Neural cell (in vitro differentiated cells): ENCODE measurements at regions not wholly inside any gene's neighbourhood (a gene's known extent, or its start where the extent isn't known, plus 50 kb on each side); places are given as distances from the start of the nearest gene placed in this dataset.

ENCODE experiments used
- H2AFZ ChIP-seq: fragments of 200-600, 300-800 bp; sonication (generic), shearing (Covaris generic); 2 replicates; pipeline ENCODE4 v1.6.0; 2014; ENCODE audit warnings: low read depth, mild to moderate bottlenecking, antibody characterized with exemption, low read length, moderate library complexity
- H3F3A ChIP-seq: fragments of 200-600 bp; shearing (Covaris generic); 2 replicates; pipeline ENCODE4 v1.6.1; 2016; ENCODE audit warnings: mild to moderate bottlenecking, moderate library complexity, mixed read lengths, antibody characterized with exemption, low read length; ENCODE audit not compliant: insufficient read depth, poor library complexity, severe bottlenecking
- H3K27ac ChIP-seq: fragments of 200-600, 300-800 bp; sonication (generic), shearing (Covaris generic); 2 replicates; pipeline ENCODE4 v1.5.1; 2014; ENCODE audit warnings: mild to moderate bottlenecking, low read length, moderate library complexity
- H3K27me3 ChIP-seq: fragments of 300-800, 200-600 bp; sonication (generic), shearing (Covaris generic); 2 replicates; pipeline ENCODE4 v1.6.0; 2014; ENCODE audit warnings: mild to moderate bottlenecking, low read depth, low read length, moderate library complexity; ENCODE audit not compliant: insufficient read depth
- H3K36me3 ChIP-seq: fragments of 300-800, 200-600 bp; sonication (generic), shearing (Covaris generic); 2 replicates; pipeline ENCODE4 v1.5.1; 2014; ENCODE audit warnings: mild to moderate bottlenecking, antibody characterized with exemption, low read length, moderate library complexity; ENCODE audit not compliant: insufficient read depth
- H3K4me2 ChIP-seq: fragments of 300-800, 200-600 bp; sonication (generic), shearing (Covaris generic); 2 replicates; pipeline ENCODE4 v1.6.0; 2014; ENCODE audit warnings: mild to moderate bottlenecking, low read length
- H3K4me3 ChIP-seq: fragments of 300-800, 200-600 bp; sonication (generic), shearing (Covaris generic); 2 replicates; pipeline ENCODE4 v1.5.1; 2014; ENCODE audit warnings: mild to moderate bottlenecking, low read length, moderate library complexity
- H3K79me2 ChIP-seq: fragments of 200-600 bp; shearing (Covaris generic); replicated peaks from 2 replicates; pipeline ENCODE4 v1.6.0; 2014; ENCODE audit warnings: mild to moderate bottlenecking, low read length, moderate library complexity; ENCODE audit not compliant: insufficient read depth
- H3K9ac ChIP-seq: fragments of 300-800, 200-600 bp; sonication (generic), shearing (Covaris generic); 2 replicates; pipeline ENCODE4 v1.6.1; 2016; ENCODE audit warnings: mild to moderate bottlenecking, low read length, mixed read lengths
- H3K9me2 ChIP-seq: fragments of 200-600 bp; shearing (Covaris generic); 2 replicates; pipeline ENCODE4 v1.6.1; 2016; ENCODE audit warnings: mild to moderate bottlenecking, low read length, mixed read lengths; ENCODE audit not compliant: insufficient read depth
- H3K9me3 ChIP-seq: fragments of 200-600, 300-800 bp; sonication (generic), shearing (Covaris generic); 2 replicates; pipeline ENCODE4 v1.6.1; 2016; ENCODE audit warnings: mild to moderate bottlenecking, mixed run types, low read length, moderate library complexity, mixed read lengths
- H4K20me1 ChIP-seq: fragments of 200-600 bp; shearing (Covaris generic); 2 replicates; pipeline ENCODE4 v1.6.1; 2016; ENCODE audit warnings: mild to moderate bottlenecking, mixed run types; ENCODE audit not compliant: insufficient read depth
- CTCF ChIP-seq: fragments of 450-650 bp; IDR thresholded peaks from 2 replicates; pipeline ENCODE4 v1.5.1; 2014; ENCODE audit warnings: antibody characterized with exemption, mild to moderate bottlenecking, moderate library complexity; ENCODE audit not compliant: poor library complexity, severe bottlenecking
- EP300 ChIP-seq: fragments of 450-650 bp; conservative IDR thresholded peaks from 2 replicates; pipeline ENCODE4 v1.6.1; 2014; ENCODE audit warnings: antibody characterized with exemption, mild to moderate bottlenecking, moderate library complexity; ENCODE audit not compliant: poor library complexity, severe bottlenecking
- EZH2 ChIP-seq: fragments of 200-600, 300-800 bp; shearing (Covaris generic), sonication (generic); IDR thresholded peaks from 2 replicates; pipeline ENCODE4 v1.6.1; 2014; ENCODE audit warnings: antibody characterized with exemption, low read length, borderline replicate concordance, mild to moderate bottlenecking; ENCODE audit not compliant: insufficient read depth, poor library complexity, severe bottlenecking
- MXI1 ChIP-seq: fragments of 450-650 bp; conservative IDR thresholded peaks from 2 replicates; pipeline ENCODE4 v1.6.1; 2014; ENCODE audit warnings: antibody characterized with exemption, mild to moderate bottlenecking; ENCODE audit not compliant: poor library complexity, severe bottlenecking
- POLR2AphosphoS5 ChIP-seq: IDR thresholded peaks from 2 replicates; pipeline ENCODE4 v1.6.1; 2012
- RAD21 ChIP-seq: fragments of 450-650 bp; conservative IDR thresholded peaks from 2 replicates; pipeline ENCODE4 v1.6.1; 2014; ENCODE audit warnings: antibody characterized with exemption, mild to moderate bottlenecking, moderate library complexity
- REST ChIP-seq: IDR thresholded peaks from 2 replicates; pipeline ENCODE4 v1.6.1; 2012; ENCODE audit warnings: borderline replicate concordance
- SMC3 ChIP-seq: fragments of 450-650 bp; conservative IDR thresholded peaks from 2 replicates; pipeline ENCODE4 v1.6.1; 2014; ENCODE audit warnings: antibody characterized with exemption, mild to moderate bottlenecking, moderate library complexity; ENCODE audit not compliant: poor library complexity
- TAF1 ChIP-seq: IDR thresholded peaks from 2 replicates; pipeline ENCODE4 v1.6.1; 2012; ENCODE audit warnings: low read depth

GRCh38 chr2:146295080-146295670 is 1549.7 kb upstream of the ACVR2A start:
- H3K9me2 ChIP-seq = no peaks in the 10 kb centered on the region
- H3K9me3 ChIP-seq = peaks cover 5% of the 10 kb centered on the region
- H3K36me3 ChIP-seq = no peaks in the 10 kb centered on the region
- no peaks in the 10 kb centered on the region for H3K27me3 ChIP-seq
- no peaks in the 10 kb centered on the region for H3K79me2 ChIP-seq
- TF ChIP-seq POLR2AphosphoS5 = no peak
- no peak overlapping the region for H3K4me3 ChIP-seq
- no peak overlapping the region for H3K4me2 ChIP-seq
- H3K27ac ChIP-seq = no peak overlapping the region
- no peaks in the 10 kb centered on the region for H4K20me1 ChIP-seq
- H3F3A ChIP-seq = no peaks in the 10 kb centered on the region
- H3K9ac ChIP-seq = no peak overlapping the region
- no peak overlapping the region for H2AFZ ChIP-seq

DNA sequence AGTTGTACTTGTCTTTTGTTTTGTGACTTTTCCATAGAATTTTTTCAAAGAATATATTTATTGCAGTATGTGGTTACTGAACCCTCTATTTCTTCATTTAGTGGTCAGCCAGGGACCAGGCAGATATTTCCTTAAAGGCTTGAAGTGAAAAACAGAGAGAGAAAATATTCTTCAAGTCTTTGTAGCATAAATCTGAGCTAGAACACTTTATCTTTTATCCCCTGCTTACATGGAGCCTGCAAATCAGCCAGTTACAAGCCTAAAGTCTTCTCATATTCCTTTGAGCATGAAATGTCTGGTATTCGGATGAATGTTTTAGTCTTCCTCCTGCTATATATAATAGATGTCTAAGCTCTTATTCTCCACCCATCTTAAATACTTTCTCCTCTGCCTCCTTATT is 1557.5 kb upstream of the ACVR2A start:
- Histone ChIP-seq H3K27ac (no peak overlapping the region), H3K4me2 (no peak overlapping the region), H3F3A (no peaks in the 10 kb centered on the region), H2AFZ (no peak overlapping the region), H3K9me2 (no peaks in the 10 kb centered on the region), H3K27me3 (no peaks in the 10 kb centered on the region), H3K36me3 (no peaks in the 10 kb centered on the region), H3K9ac (no peak overlapping the region), H3K9me3 (no peaks in the 10 kb centered on the region), H4K20me1 (no peaks in the 10 kb centered on the region), H3K4me3 (no peak overlapping the region), H3K79me2 (no peaks in the 10 kb centered on the region)
- TF ChIP-seq RAD21 = no peak
- TF ChIP-seq MXI1 = no peak
- TF ChIP-seq SMC3 = no peak
- TF ChIP-seq REST = no peak
- no peak for TF ChIP-seq CTCF
- TF ChIP-seq TAF1 = no peak
- no peak for TF ChIP-seq EZH2
- TF ChIP-seq POLR2AphosphoS5 = no peak
- TF ChIP-seq EP300 = no peak

GRCh38 chr2:146278881-146279280 is 1565.9 kb upstream of the ACVR2A start:
- H3K9ac ChIP-seq = no peak overlapping the region
- no peaks in the 10 kb centered on the region for H3K36me3 ChIP-seq
- H3K4me2 ChIP-seq = no peak overlapping the region
- H3K79me2 ChIP-seq = no peaks in the 10 kb centered on the region
- no peak overlapping the region for H3K4me3 ChIP-seq
- no peak overlapping the region for H3K27ac ChIP-seq
- H3K27me3 ChIP-seq = no peaks in the 10 kb centered on the region
- no peaks in the 10 kb centered on the region for H3K9me3 ChIP-seq
- TF ChIP-seq EP300 (no peak), RAD21 (no peak)
- no peaks in the 10 kb centered on the region for H4K20me1 ChIP-seq
- no peaks in the 10 kb centered on the region for H3F3A ChIP-seq
- no peaks in the 10 kb centered on the region for H3K9me2 ChIP-seq
- no peak overlapping the region for H2AFZ ChIP-seq
